HG03571 (cell line): ENCODE measurements at regions not wholly inside any gene's neighbourhood (a gene's known extent, or its start where the extent isn't known, plus 50 kb on each side); places are given as distances from the start of the nearest gene placed in this dataset.
"Not testable (repeated sequence)": the region's sequence is repeated elsewhere in the genome, so short reads cannot be mapped to it uniquely, and the experiment has no call there.

ENCODE experiments used
- ATAC-seq: cut with Tn5 transposase; IDR thresholded peaks from one replicate; pipeline ENCODE4 v1.9.1; 2021; ENCODE audit not compliant: unreplicated experiment

DNA sequence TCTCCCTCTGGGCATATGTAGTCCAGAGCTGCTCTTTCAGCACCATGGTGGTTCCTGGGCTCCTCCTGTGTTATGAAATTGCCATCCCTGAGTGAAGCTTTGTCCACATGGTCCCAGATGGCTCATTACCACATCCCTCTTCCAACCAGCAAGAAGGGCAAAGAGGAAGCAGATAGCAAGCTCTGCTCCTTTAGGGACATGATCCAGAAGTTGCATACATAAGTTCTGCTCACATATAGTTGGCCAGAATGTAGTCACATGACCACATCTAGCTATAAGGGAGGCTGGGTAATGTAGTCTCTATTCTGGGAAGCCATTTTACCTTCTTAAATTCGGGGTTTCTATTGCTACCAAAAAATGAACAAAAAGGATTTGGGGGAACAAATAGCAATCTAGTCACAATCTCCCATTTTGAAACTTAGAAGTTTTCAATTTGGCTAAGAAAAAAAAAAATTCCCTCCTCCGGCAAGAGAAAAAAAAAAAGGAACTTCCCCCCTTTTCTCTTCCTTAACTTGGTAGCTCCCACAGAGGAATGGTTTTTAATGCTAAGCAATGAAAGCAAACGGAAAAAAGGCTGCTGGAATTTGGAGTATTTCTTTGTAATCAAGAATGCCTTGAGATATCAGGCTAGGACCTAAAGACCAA, 88.2 kb upstream of the USP9X start:
- ATAC-seq, result no peak

DNA sequence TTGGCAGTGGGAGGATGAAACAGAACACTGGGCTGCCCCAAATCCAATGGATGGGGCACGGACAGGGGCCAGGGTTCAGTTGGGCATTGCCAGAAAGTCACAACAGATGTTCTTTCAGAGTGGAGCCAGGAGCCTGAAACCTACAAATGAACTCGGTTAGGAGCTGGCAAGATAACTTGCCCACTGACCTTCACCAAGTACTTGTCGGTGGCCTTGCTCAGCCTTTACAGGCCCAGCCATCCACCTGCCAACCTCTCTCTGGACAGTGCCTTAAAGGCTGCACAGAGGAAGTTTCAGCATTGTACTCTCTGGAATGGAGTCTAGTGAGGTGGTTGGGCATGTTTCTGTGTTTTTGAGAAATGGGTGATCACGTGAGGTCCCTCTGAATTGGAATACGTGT, 87.1 kb upstream of the USP9X start:
- ATAC-seq, result no peak

DNA sequence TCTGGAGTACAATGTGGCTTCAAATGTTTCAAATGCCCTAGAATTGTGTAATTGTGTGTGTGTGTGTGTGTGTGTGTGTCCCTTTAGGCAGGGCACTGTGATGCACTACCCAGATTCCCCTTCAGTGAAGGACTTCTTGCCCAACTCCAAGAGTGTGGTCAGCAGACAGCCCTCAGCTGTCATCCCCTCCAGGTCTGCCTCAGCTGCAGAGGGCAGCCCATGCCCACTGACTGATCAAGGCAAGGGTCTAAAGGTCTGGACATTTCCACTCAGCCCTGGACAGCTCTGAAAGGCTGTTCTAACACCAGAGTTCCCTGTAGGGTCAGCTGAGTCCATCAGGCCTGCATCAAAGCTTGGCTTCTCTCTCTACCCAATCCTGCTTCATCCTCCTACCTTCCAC, 83.9 kb upstream of the USP9X start:
- no peak for ATAC-seq

DNA sequence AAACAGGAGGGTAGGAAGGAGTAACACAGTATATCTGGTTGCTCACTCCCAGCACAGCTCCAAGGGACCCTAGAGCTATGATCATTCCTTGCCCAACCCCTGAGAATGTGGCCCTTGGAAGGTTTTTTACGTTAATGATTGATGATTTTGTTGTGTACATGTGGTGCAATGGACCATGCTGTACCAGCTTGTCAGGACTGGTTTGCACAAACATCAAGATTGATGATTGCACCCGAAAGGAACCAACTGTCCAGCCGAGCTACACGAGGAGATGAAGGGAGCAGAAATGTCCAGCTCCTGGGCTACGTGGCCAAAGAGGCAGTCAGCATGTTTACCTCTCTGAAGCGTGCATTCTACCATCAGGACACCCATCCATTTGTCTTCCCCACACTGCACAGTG, 83.2 kb upstream of the USP9X start:
- ATAC-seq, result no peak

DNA sequence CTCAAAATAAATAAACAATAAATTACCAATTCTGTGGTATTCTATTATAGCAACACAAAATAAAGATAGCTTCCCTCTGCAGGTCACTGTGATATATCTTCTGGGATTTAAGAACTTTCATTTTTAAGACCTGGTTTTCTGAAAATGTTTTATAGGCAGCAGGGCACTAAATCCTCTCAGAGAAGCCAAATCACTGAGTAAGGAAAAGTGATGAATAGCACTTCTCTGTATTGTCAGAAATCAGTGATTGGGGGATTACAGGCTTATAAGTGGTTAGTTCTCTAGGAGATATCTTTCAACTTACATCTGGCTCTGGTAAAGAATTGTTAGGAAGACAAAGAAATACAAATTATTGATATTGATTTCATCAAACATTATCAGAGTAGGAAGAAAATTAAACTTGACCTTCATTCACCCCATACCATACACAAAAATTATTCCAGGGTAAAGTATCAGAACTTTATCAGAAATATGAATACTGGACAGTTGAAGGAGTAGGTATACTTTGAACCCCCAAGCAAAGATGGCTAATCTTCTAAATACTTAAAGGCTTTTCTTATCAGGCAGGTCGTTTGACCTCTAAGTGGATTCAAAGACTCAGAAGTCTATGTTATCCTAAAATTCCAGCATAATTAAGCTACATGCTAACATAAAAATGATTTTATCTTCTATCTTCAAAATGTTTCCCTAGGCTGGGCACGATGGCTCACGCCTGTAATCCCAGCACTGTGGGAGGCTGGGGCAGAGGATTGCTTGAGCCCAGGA, 81.6 kb upstream of the USP9X start:
- no peak for ATAC-seq

DNA sequence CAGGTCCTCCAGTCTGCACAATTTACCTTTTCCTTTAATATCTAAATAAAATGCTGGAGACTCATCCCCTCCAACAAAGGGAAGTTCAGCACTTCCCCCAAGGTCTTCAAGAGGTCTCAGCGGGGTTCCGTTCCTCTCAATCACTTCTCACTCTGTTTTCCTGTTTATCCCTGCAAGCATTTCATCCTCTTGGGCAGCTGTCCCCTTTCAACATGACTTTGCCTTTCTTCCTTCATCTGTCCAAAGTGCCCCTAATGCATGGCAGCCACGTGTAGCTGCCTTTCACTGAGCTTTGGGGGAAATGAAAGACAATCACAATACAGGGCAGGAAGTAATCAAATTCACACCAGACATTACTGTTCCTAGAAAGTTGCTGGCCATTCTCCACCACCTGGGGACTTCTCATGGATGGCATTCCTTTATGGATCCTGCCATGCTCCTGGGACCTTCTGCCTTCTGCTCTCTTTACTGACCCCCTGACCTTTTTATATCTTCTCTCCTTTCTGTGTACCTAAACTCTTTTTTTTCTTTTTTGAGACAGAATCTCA, 79.7 kb upstream of the USP9X start:
- no peak for ATAC-seq

DNA sequence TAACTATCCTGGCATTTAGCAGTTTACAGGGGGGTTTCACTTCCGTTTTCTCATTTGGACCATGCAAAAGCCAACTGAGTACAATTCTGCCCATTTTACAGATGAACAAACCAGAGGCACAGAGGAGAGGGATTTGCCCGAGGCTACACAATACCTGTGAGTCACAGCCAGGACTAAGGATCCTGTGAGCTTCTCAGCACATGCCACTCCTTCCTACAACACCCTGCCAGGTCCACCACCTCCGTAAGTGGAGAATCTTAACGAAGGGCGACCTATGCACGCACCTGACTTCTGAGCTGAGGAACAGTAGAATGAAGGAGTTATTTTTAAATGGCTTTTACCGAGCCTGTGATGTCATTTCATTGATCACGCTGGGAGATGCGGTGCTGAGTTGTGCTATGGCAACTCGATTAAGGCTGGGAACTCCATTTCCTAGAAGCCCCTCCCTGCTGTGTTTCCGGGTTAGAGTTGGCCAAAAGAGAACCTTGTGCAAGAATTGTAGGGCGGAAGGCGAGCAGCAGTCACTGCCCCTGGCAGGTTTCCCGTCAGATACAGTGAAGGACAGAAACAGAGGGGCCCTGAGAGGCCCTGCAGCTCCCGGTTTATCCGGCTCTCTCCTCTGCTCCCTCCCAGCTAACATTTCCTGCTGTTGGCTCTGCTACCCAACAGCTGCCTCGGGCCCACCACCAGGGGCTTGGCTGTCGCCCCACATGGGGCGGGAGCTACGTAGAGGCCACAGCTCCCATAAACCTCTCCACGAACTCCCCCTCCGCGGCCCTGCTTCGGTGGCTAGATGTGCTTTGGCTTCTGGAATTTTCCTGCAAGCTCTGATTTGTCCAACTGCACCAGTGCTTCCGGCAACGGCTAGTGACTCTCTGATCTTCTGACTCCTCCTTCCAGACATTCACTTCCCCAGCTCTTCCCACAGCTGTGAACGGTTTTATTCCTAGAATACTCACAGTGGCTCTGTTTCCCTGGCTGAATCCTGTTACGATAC, 75.1 kb upstream of the USP9X start:
- ATAC-seq, result no peak

DNA sequence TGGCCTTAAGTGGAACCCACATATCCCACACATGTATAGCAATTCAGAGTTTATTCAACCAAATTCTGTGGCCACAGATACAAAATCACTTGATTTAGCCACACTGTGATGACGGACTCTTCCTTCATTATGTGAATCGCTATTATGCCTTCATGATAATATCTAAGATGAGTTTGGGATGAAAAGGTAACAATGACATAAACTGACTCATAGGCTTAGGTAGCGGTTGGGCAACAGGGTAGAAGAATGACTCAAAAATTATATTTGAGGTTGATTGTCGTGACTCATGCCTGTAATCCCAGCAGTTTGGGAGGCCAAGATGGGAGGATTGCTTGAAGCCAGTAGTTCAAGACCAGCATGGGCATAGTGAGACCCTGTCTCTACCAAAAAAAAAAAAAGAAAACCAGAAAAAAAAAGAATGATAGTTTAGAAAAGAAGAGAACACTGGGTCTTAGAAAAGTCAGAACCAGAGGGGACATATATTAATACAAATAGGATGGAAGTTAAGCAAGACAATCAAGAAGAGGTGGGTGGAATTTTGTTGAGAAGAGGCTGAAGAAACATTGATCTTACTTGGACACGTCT, 70.4 kb upstream of the USP9X start:
- ATAC-seq, result no peak

DNA sequence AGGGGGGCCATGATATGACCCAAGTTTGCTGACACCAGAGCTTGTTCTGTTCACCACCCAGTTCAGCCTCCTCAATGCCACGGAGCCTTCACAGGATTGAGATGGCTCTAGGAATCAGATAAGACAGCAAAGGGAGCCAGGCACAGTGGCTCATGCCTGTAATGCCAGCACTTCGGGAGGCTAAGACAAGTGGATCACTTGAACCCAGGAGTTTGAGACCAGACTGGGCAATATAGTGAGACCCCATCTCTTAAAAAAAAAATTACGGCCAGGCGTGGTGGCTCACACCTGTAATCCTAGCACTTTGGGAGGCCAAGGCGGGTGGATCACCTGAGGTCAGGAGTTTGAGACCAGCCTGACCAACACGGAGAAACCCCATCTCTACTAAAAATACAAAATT, 67.5 kb upstream of the USP9X start:
- ATAC-seq, result not testable (repeated sequence)

DNA sequence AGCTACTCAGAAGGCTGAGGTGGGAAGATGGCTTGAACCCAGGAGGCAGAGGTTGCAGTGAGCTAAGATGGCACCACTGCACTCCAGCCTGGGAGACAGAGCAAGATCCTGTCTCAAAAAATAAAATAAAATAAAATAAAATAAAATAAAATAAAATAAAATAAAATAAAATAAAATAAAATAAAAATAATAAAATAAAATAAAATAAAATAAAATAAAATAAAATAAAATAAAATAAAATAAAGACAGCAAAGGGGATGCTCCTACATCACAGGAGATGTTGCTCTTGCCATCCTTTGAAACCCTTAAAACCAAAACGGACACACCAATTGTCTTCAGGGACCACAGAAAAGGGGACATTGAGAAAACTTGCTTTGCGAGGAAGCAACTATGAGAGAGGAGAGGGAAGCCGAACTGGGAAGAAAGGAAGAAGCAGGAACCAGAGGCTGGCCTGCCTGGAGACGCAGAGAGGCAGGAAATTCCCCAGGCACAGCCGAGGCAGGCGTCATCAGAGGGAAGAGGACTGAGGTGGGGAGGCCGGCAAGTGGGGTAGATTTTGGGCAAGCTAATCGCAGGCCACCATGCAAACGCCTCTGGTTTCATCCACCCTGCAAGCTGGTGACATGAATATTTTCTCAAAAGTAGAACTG, 66.7 kb upstream of the USP9X start:
- ATAC-seq, result not testable (repeated sequence)

DNA sequence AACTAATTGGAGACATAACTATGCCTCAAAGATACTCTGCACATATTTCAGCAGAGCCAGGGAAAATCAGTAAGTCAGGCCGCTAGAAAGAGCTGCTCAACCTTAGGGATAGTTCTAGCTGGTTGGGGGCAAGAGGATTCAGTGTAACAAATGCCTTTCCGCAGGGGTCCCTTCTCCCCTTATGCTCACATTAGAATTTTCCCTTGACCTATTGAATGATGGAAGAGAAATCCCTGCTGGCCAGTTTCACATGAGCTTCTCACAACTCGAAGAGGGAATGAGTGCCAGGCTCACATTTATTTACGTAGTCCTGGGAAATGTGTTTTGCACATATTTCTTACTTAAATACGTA, 66.2 kb upstream of the USP9X start:
- ATAC-seq, result no peak

DNA sequence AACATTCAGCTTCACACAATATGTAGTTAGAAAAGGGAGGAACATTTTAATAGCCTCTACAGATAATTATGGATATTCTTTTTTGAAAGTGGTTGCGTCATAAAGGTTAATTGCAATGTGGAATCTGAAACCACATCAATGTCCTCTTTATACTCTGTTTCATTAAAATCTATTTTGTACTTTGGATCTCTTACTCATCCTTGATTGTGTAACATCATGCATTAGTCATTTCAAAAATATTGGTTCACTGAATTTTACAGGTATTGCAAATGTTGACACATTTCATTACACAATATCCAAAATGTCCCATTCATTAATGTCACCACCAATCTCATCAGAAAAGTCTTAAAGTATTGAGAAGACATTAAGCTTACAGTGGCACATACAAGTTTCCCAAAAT, 62.7 kb upstream of the USP9X start:
- ATAC-seq, result no peak

DNA sequence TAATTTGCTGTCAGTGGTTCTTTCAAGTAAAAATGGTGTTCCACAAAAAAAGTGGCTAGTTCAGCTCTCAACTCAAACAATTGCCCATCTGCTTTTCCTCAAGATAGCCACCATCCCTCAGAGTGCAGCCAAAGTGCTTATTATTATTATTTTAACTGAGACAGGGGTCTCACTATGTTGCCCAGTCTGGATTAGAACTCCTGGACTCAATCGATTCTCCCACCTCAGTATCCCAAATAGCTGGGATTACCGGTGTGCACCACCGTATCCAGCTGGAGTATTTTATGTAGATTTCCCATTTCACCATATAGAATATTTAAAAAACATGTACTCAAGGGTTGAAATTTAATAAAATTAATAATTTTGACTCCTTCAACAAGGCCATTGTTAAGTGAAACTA, 62.1 kb upstream of the USP9X start:
- no peak for ATAC-seq

DNA sequence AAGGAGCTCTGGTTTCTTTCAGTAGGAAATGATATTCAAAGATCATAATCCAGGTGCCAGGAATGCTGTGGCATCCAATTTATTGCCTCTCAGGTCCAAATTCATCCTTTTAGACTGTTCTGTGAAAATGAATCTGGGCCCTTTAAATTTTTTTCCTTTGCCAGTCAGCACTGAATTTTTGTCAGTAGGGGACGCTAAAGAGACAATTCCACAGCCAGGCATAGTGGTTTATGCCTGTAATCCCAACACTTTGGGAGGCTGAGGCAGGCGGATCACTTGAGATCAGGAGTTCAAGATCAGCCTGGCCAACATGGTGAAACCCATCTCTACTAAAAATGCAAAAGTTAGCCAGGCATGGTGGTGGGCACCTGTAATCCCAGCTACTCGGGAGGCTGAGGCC, 60.9 kb upstream of the USP9X start:
- not testable (repeated sequence) for ATAC-seq

DNA sequence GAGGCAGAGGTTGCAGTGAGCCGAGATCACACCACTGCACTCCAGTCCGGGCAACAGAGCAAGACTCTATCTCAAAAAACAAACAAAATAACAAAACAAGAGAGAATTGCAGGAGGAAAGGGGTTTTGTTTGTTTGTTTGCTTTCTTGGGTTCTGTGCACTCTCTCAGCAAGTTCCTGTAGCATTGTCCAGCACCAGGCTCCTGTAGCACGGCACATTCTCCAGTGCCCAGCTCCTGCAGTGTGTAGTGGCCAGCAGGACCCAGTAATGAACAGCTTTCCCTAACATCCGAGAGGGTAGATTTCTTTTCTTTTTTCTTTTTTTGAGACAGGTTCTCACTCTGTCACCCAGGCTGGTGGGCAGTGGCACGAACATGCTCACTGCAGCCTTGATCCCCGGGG, 60.5 kb upstream of the USP9X start:
- no peak for ATAC-seq

DNA sequence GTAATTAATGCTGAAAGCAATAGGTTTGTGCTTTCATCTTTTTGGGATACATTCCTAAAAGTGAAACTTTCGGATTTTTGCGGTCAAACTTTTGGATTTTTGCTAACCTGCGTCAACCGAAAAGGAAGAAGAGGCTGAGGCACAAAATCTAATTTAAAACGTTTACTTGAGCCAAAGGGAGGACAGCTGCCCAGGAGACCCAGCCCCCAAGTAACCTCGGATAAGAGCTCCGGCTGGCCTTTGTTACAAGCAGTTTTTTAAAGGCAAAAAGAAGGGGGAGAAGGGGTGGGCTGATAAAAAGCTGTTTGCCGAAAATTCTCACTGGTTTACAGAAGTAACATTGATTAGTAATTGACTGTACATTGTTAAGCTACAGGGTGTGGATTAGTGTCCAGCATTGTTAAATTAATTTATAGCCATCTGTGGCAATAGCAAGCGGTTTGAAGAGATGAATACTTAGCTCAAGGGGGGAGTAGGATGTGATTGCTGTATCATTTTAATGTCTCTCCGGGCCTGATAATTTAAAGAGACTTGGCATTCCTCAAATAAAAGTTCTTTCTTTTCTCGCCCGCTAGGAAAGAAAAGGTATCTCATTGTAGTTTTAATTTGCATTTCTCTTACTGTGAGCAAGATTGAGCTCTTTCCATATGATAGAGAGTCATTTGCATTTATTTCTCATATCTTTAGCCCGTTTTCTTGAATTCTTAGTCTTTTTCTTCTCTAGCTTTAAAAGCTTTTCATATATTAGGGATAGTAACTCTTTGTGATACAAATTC, 59.1 kb upstream of the USP9X start:
- ATAC-seq, result no peak

DNA sequence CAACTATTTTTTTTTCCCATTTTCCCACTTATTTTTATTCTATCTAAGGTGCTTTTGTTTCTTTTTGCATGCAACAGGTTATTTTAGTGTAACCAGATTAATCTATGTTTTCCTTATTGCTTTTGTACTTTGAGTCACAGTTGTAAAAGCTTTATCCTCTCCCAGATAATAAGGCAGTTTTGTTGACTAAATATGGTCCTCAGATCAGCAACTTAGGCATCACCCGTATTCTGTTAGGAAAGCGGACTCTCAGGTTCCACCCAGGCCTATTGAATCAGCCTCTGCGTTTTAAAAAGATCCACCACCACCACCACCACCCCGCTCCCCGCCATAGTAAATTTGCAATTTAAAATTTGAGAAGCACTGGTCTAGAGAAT, 58.6 kb upstream of the USP9X start:
- no peak for ATAC-seq

DNA sequence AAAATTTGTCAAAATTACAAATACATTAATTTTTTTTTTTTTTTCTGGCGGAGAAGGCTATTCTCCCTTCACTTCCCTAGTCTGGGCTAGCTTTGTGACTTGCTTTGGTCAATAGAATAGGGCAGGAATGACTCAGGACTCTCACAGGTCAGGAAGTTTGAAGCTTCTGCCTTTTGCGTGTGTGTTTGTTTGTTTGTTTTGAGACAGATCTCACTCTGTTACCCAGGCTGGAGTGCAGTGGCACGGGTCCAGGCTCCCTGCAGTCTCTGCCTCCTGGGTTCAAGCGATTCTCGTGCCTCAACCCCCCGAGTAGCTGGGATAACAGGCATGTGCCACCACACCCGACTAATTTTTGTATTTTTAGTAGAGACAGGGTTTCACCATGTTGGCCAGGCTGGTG, 55.9 kb upstream of the USP9X start:
- ATAC-seq, result no peak

DNA sequence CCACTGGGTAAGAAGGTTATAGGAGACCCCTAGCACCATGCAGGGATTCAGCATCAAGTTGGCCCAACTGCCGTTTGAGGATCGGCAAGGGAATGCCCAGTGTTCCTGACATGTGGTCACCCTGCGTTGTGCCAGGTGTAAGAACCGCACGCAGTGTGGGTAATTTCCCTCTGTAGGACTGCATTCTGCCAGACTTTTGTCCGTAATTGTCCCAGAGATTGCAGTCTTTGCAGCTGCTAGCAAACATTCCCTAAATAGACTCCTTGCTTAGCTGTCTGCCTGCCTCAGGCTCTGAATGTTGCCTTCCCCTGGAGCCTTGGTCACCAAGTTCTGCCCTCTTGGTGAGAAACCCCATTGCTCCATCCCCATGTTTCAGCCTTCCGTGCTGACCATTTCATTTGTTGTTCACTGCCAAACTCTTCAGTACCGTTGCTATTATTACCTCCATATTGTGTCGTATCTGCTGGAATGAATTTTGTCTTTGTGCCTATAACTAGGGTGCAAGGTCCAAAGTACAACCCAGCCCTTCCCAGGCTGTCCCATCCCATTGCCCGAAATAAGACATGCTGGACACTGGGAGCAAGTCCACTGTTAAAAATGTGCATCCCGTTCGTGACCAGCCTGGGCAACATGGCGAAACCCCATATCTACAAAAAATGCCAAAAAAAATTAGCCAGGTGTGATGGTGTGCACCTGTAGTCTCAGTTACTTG, 53.8 kb upstream of the USP9X start:
- ATAC-seq, result no peak
